OCI-LY3 (cell line): ENCODE measurements at regions not wholly inside any gene's neighbourhood (a gene's known extent, or its start where the extent isn't known, plus 50 kb on each side); places are given as distances from the start of the nearest gene placed in this dataset.

Experiments
- H2AFZ ChIP-seq: fragments of 200-600, 300-600 bp; shearing (Covaris generic); 2 replicates; pipeline ENCODE4 v1.6.0; 2014; ENCODE audit warnings: antibody characterized with exemption, low read depth, low read length
- H3K27ac ChIP-seq: fragments of 200-600, 300-600 bp; sonication (generic); 2 replicates; pipeline ENCODE4 v1.5.1; 2014; ENCODE audit warnings: mild to moderate bottlenecking, low read length, moderate library complexity, mixed read lengths
- H3K27me3 ChIP-seq: fragments of 200-600, 300-600 bp; sonication (generic); 2 replicates; pipeline ENCODE4 v1.6.1; 2014; ENCODE audit warnings: low read depth, low read length, mixed read lengths
- H3K36me3 ChIP-seq: fragments of 200-600, 300-600 bp; sonication (generic); replicated peaks from 2 replicates; pipeline ENCODE3; 2014; ENCODE audit warnings: low read depth, low read length, mixed read lengths
- H3K4me1 ChIP-seq: fragments of 300-600, 200-600 bp; sonication (generic); 2 replicates; pipeline ENCODE4 v1.6.1; 2014; ENCODE audit warnings: low read length, mixed read lengths
- H3K4me2 ChIP-seq: fragments of 200-600, 300-600 bp; sonication (generic); 2 replicates; pipeline ENCODE4 v1.6.1; 2014; ENCODE audit warnings: low read length, mixed read lengths
- H3K4me3 ChIP-seq: fragments of 300-600, 200-600 bp; sonication (generic); 2 replicates; pipeline ENCODE4 v1.5.1; 2014; ENCODE audit warnings: antibody characterized with exemption, mild to moderate bottlenecking, low read length, moderate library complexity
- H3K79me2 ChIP-seq: fragments of 300-600, 200-600 bp; shearing (Covaris generic); 2 replicates; pipeline ENCODE4 v1.6.1; 2014; ENCODE audit warnings: mild to moderate bottlenecking, low read length, mixed read lengths
- H3K9ac ChIP-seq: fragments of 300-600, 200-600 bp; shearing (Covaris generic); 2 replicates; pipeline ENCODE4 v1.6.0; 2014; ENCODE audit warnings: mild to moderate bottlenecking, low read length, moderate library complexity
- H3K9me3 ChIP-seq: fragments of 200-600, 300-600 bp; shearing (Covaris generic); 2 replicates; pipeline ENCODE4 v1.6.1; 2014; ENCODE audit warnings: low read length, mixed read lengths; ENCODE audit not compliant: insufficient read depth
- H4K20me1 ChIP-seq: fragments of 200-600, 300-600 bp; sonication (generic); 2 replicates; pipeline ENCODE4 v1.6.1; 2016; ENCODE audit warnings: low read length, mixed read lengths; ENCODE audit not compliant: insufficient read depth
- EZH2phosphoT487 ChIP-seq: fragments of 200-600 bp; shearing (Covaris generic); IDR thresholded peaks from 2 replicates; pipeline ENCODE4 v1.6.1; 2018; ENCODE audit warnings: antibody characterized with exemption, mixed run types, low read depth
- TF ChIP-seq, protein P1 (sequence below): fragments of 200-600, 300-600 bp; sonication (generic); IDR thresholded peaks from 2 replicates; pipeline ENCODE4 v1.5.1; 2014; ENCODE audit warnings: antibody characterized with exemption, low read length, low read depth

GRCh38 chr9:118104363-118104762, 400.2 kb downstream of the TLR4 start:
- H2AFZ ChIP-seq: no peak overlapping the region
- H3K9me3 ChIP-seq: no peaks in the 10 kb centered on the region
- no peaks in the 10 kb centered on the region for H3K36me3 ChIP-seq
- no peak overlapping the region for H3K9ac ChIP-seq
- no peaks in the 10 kb centered on the region for H3K27me3 ChIP-seq
- H3K4me1 ChIP-seq: no peaks in the 10 kb centered on the region
- H3K27ac ChIP-seq: no peak overlapping the region
- no peaks in the 10 kb centered on the region for H3K79me2 ChIP-seq
- no peaks in the 10 kb centered on the region for H4K20me1 ChIP-seq
- TF ChIP-seq EZH2phosphoT487: no peak
- TF ChIP-seq, protein P1, sequence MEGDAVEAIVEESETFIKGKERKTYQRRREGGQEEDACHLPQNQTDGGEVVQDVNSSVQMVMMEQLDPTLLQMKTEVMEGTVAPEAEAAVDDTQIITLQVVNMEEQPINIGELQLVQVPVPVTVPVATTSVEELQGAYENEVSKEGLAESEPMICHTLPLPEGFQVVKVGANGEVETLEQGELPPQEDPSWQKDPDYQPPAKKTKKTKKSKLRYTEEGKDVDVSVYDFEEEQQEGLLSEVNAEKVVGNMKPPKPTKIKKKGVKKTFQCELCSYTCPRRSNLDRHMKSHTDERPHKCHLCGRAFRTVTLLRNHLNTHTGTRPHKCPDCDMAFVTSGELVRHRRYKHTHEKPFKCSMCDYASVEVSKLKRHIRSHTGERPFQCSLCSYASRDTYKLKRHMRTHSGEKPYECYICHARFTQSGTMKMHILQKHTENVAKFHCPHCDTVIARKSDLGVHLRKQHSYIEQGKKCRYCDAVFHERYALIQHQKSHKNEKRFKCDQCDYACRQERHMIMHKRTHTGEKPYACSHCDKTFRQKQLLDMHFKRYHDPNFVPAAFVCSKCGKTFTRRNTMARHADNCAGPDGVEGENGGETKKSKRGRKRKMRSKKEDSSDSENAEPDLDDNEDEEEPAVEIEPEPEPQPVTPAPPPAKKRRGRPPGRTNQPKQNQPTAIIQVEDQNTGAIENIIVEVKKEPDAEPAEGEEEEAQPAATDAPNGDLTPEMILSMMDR: no peak
- no peak overlapping the region for H3K4me3 ChIP-seq
- no peak overlapping the region for H3K4me2 ChIP-seq

DNA sequence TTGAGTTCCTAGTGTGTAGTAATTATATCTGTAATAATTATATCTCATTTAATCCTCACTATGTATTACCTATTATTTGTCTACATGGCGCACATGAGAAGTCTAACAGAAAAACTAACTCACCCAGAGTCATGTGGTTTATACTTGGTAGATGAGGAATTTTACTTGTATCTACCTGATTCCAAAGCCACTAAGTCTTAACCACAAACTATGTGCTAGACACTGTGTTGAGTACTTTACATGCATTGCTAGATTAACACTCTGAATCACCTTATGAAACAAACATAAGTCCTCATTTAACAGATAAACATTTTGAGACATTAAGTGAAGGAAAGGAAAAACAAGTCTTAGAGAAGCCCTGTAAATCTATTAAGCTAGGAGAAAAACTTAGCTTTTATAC, 404.8 kb downstream of the TLR4 start:
- no peak overlapping the region for H3K27ac ChIP-seq
- no peak overlapping the region for H3K4me3 ChIP-seq
- no peak overlapping the region for H3K9ac ChIP-seq
- H4K20me1 ChIP-seq: no peaks in the 10 kb centered on the region
- no peak overlapping the region for H3K4me2 ChIP-seq
- no peaks in the 10 kb centered on the region for H3K79me2 ChIP-seq
- no peak for TF ChIP-seq EZH2phosphoT487
- TF ChIP-seq, protein P1: no peak
- no peaks in the 10 kb centered on the region for H3K27me3 ChIP-seq
- H3K36me3 ChIP-seq: no peaks in the 10 kb centered on the region
- H3K9me3 ChIP-seq: no peaks in the 10 kb centered on the region
- H3K4me1 ChIP-seq: no peaks in the 10 kb centered on the region
- no peak overlapping the region for H2AFZ ChIP-seq

GRCh38 chr9:118109542-118109941, 405.3 kb downstream of the TLR4 start:
- no peaks in the 10 kb centered on the region for H3K36me3 ChIP-seq
- no peaks in the 10 kb centered on the region for H3K27me3 ChIP-seq
- no peak overlapping the region for H3K9ac ChIP-seq
- no peaks in the 10 kb centered on the region for H3K4me1 ChIP-seq
- TF ChIP-seq EZH2phosphoT487: no peak
- TF ChIP-seq, protein P1: no peak
- no peaks in the 10 kb centered on the region for H4K20me1 ChIP-seq
- H3K4me3 ChIP-seq: no peak overlapping the region
- no peaks in the 10 kb centered on the region for H3K9me3 ChIP-seq
- H3K27ac ChIP-seq: no peak overlapping the region
- H3K79me2 ChIP-seq: no peaks in the 10 kb centered on the region
- H2AFZ ChIP-seq: no peak overlapping the region
- no peak overlapping the region for H3K4me2 ChIP-seq

GRCh38 chr9:118121361-118121760, 417.2 kb downstream of the TLR4 start:
- 0 out of 2 replicates have a peak, but pooled peaks cover 2% of the 10 kb centered on the region for H3K27me3 ChIP-seq
- no peak overlapping the region for H3K27ac ChIP-seq
- H3K4me3 ChIP-seq: no peak overlapping the region
- H3K4me1 ChIP-seq: no peaks in the 10 kb centered on the region
- no peaks in the 10 kb centered on the region for H3K79me2 ChIP-seq
- H2AFZ ChIP-seq: no peak overlapping the region
- H4K20me1 ChIP-seq: no peaks in the 10 kb centered on the region
- no peaks in the 10 kb centered on the region for H3K36me3 ChIP-seq
- no peaks in the 10 kb centered on the region for H3K9me3 ChIP-seq
- H3K9ac ChIP-seq: no peak overlapping the region
- no peak for TF ChIP-seq EZH2phosphoT487
- TF ChIP-seq, protein P1: no peak
- H3K4me2 ChIP-seq: no peak overlapping the region
